ENCODE measurements at regions not wholly inside any gene's neighbourhood (a gene's known extent, or its start where the extent isn't known, plus 50 kb on each side); places are given as distances from the start of the nearest gene placed in this dataset.

DNA sequence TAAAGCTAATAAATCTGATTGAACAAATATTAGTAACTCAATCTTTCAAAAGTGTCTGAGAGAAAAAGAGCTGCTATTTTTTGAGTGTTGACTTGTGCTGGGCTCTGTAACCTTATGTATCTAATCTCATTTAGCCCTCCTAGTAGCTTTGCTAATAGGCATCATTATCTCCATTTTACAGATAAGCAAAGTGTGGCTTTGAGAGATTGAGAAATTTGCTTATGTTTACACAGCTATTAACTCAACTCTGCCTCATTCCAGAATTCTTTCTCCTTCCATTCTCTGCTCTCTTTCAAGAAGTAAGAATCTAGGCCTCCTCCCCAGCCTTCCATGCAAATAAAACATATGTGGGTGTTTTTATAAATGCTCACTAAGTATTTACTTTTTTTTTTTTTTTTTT is 137.8 kb downstream of the GATA3 start:
- CTCF ChIA-PET = no interaction called here
- TF ChIP-seq, protein P1, sequence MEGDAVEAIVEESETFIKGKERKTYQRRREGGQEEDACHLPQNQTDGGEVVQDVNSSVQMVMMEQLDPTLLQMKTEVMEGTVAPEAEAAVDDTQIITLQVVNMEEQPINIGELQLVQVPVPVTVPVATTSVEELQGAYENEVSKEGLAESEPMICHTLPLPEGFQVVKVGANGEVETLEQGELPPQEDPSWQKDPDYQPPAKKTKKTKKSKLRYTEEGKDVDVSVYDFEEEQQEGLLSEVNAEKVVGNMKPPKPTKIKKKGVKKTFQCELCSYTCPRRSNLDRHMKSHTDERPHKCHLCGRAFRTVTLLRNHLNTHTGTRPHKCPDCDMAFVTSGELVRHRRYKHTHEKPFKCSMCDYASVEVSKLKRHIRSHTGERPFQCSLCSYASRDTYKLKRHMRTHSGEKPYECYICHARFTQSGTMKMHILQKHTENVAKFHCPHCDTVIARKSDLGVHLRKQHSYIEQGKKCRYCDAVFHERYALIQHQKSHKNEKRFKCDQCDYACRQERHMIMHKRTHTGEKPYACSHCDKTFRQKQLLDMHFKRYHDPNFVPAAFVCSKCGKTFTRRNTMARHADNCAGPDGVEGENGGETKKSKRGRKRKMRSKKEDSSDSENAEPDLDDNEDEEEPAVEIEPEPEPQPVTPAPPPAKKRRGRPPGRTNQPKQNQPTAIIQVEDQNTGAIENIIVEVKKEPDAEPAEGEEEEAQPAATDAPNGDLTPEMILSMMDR (conservative IDR thresholded peaks at IDR 0.05; ENCODE audit: low read depth) = no peak
- POLR2A ChIA-PET (ENCODE audit: low non-redundant PET) = no interaction called here

DNA sequence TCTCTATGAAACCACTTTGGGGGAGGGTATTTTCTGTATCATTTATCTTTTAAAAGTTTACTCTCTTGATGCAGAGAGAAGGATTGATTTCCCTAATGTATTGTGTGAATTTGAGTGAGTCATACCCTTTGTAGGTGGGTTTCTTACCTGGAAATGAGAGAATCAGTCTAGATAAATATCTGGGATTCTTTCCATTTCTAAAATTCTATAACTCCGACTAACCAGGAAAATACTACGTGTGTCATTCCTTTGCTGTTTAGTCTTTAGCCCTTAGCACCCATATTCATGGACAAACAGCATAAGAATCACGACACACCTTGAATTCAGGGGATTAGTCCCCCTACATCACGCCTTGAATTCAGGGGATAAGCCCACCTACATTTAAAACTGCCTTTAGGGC is 139.1 kb downstream of the GATA3 start:
- H3K27ac ChIP-seq = no peak overlapping the region
- DNase-seq (ENCODE audit: low spot score) = no peak
- TF ChIP-seq, protein P1 (conservative IDR thresholded peaks at IDR 0.05; ENCODE audit: low read depth) = no peak
- ChIA-PET POLR2A (ENCODE audit: low non-redundant PET) (no interaction called here), CTCF (no interaction called here)

More for the DNA sequence above, 137.8 kb downstream of the GATA3 start:
- no peak for DNase-seq (ENCODE audit: low spot score)
- no peak overlapping the region for H3K27ac ChIP-seq

DNA sequence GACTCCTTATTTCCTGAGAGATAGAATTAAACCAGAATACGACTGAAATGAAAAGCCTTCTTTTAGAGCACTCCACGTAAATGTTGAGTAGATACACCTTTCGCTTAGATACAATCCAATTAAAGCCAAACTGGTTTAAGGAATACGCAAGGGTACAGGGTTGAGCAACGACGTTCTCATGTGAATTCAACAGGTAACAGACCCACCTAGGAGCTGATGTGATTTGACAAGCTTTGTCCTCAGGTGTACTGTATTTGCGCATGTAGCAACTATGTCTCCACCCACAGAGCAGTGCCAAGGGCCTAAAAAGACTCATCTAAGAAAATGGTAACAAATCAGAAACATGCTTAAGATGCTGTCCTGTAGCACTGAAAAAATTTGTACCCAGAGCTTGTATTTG is 139.6 kb downstream of the GATA3 start:
- CTCF ChIA-PET = no interaction called here
- POLR2A ChIA-PET (ENCODE audit: low non-redundant PET) = no interaction called here
- TF ChIP-seq, protein P1 (conservative IDR thresholded peaks at IDR 0.05; ENCODE audit: low read depth) = no peak
- H3K27ac ChIP-seq = no peak overlapping the region
- DNase-seq (ENCODE audit: low spot score) = no peak

DNA sequence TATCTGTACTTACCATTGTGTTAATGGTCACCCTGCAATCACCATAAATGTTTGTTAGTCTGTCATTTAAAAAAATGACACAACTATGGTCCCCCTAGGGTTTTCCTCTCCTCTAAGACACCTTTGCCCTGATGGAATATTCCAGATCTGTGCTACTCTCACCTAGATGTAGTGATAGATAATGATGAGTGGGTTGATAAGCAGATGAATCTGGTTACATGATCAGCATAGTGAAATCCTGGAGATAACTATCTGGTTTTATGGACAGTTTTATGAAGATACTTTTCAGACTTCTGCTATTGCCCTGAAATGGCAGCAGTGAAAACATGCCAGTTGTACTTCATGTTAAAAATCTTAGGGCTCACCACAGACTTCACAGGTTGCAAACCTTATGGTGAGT is 152.4 kb downstream of the GATA3 start:
- CTCF ChIA-PET = no interaction called here
- no peak overlapping the region for H3K27ac ChIP-seq
- DNase-seq (ENCODE audit: low spot score) = no peak
- POLR2A ChIA-PET (ENCODE audit: low non-redundant PET) = no interaction called here
- TF ChIP-seq, protein P1 (conservative IDR thresholded peaks at IDR 0.05; ENCODE audit: low read depth) = no peak

DNA sequence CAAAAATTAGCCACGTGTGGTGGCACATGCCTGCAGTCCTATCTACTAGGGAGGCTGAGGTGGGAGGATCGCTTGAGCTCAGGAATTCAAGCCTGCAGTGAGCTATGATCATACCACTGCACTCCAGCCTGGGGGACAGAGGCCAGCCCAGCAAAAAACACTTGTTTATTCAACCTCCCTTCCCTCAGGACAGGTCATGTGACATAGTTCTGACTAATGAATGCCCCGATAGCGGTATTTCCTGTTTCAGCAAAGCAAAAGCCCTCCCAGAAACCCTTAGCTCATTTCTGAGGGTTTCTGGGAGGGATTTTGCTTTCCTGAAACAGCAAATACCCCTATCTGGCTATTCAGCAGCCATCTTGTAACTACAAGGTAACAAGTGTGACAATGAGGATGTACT is 157.1 kb downstream of the GATA3 start:
- TF ChIP-seq, protein P1 (conservative IDR thresholded peaks at IDR 0.05; ENCODE audit: low read depth) = no peak
- no peak overlapping the region for H3K27ac ChIP-seq
- ChIA-PET CTCF (no interaction called here), POLR2A (ENCODE audit: low non-redundant PET) (no interaction called here)
- no peak for DNase-seq (ENCODE audit: low spot score)

DNA sequence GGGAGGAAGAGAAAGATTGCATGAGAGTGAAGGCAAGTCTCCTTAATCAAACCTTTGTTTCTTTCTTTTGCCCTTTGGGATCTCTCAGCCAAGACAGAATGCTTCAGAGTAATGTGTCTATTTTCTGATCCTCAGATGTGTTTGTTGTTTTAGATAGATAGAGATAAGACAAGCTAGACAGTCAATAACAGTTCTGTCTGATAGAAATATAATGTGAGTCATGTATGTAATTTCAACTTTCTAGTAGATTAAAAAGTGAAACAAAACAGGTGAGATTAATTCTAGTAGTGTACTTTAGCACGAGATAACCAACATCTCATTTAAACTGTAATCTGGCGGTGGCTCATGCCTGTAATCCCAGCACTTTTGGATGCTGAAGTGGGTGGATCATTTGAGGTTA is 159.2 kb downstream of the GATA3 start:
- POLR2A ChIA-PET (ENCODE audit: low non-redundant PET) = no interaction called here
- TF ChIP-seq, protein P1 (conservative IDR thresholded peaks at IDR 0.05; ENCODE audit: low read depth) = no peak

DNA sequence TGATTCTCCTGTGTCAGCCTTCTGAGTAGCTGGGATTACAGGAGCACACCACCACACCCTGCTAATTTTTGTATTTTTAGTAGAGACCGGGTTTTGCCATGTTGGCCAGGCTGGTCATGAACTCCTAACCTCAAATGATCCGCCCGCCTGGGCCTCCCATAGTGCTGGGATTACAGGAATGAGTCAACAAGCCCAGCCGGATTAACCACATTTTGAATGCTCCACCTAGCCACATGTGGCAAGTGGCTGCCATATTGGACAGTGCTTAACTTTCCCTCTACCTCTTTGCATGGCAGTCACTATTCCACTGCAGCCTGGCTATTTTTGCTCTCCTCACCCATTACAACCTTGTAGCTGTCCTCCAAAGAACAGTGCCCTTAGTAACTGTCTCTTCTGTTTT is 160.1 kb downstream of the GATA3 start:
- POLR2A ChIA-PET (ENCODE audit: low non-redundant PET) = no interaction called here
- no peak for DNase-seq (ENCODE audit: low spot score)
- H3K27ac ChIP-seq = no peak overlapping the region
- TF ChIP-seq, protein P1 (conservative IDR thresholded peaks at IDR 0.05; ENCODE audit: low read depth) = no peak
- CTCF ChIA-PET = no interaction called here

More for the DNA sequence above, 159.2 kb downstream of the GATA3 start:
- CTCF ChIA-PET = no interaction called here
- no peak for DNase-seq (ENCODE audit: low spot score)
- H3K27ac ChIP-seq = no peak overlapping the region

Measured in RWPE1 (cell line).